Epithelial cell of esophagus (primary cell): ENCODE measurements at regions not wholly inside any gene's neighbourhood (a gene's known extent, or its start where the extent isn't known, plus 50 kb on each side); places are given as distances from the start of the nearest gene placed in this dataset.

Experiments used
- DNase-seq: peaks from one replicate; pipeline ENCODE4 v3.0.0; 2010; ENCODE audit warnings: low read depth
- H3K4me3 ChIP-seq: 2 replicates; pipeline ENCODE4 v1.5.1; 2011; ENCODE audit warnings: mild to moderate bottlenecking, low read length, control low read depth
- TF ChIP-seq, protein P1 (sequence below): IDR thresholded peaks from 2 replicates; pipeline ENCODE4 v1.5.1; 2011; ENCODE audit warnings: low read depth, mild to moderate bottlenecking, low read length, control low read depth, inconsistent platforms; ENCODE audit not compliant: insufficient read depth; ENCODE audit errors: missing control alignments

DNA sequence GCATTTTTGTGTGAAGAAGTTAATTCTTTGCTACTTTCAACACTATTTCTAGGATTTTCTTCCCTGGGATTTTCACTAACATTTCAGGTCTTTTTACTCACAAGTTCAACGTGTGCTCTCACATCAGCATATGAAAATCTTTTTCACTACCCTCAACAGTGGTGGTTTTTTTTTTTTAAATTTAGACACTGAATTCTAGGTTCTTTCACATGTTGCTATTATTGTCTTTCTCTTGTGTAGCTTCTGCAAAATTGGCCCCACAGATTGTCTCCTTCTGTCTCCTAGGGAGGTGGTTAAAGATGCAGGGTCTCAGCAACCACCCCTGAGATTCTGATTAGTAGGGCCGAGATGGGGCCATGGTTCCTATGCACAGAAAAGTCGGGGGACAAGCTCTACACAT is 165.0 kb upstream of the GPR26 start:
- TF ChIP-seq, protein P1, sequence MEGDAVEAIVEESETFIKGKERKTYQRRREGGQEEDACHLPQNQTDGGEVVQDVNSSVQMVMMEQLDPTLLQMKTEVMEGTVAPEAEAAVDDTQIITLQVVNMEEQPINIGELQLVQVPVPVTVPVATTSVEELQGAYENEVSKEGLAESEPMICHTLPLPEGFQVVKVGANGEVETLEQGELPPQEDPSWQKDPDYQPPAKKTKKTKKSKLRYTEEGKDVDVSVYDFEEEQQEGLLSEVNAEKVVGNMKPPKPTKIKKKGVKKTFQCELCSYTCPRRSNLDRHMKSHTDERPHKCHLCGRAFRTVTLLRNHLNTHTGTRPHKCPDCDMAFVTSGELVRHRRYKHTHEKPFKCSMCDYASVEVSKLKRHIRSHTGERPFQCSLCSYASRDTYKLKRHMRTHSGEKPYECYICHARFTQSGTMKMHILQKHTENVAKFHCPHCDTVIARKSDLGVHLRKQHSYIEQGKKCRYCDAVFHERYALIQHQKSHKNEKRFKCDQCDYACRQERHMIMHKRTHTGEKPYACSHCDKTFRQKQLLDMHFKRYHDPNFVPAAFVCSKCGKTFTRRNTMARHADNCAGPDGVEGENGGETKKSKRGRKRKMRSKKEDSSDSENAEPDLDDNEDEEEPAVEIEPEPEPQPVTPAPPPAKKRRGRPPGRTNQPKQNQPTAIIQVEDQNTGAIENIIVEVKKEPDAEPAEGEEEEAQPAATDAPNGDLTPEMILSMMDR = no peak
- no peak overlapping the region for H3K4me3 ChIP-seq
- no peak for DNase-seq

DNA sequence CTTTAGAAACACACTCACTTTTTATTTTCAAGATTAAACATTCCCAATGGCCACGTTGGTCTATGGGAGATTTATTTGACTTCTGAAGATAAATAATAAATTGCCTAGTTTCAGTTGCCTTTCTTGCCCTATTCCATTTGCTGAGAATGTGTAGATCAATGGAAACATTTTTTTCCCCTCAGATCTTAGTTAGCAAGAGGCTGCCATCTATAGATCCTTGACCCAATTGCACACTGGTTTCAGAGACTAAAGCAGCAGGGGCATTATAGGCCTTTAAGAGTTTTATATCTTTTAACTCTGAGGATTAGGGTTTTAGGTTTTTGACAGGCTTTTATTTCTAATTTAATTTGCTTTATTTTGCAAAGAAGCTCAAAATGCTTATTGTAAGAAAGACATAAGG is 163.2 kb upstream of the GPR26 start:
- TF ChIP-seq, protein P1 = no peak
- DNase-seq = no peak
- no peak overlapping the region for H3K4me3 ChIP-seq

DNA sequence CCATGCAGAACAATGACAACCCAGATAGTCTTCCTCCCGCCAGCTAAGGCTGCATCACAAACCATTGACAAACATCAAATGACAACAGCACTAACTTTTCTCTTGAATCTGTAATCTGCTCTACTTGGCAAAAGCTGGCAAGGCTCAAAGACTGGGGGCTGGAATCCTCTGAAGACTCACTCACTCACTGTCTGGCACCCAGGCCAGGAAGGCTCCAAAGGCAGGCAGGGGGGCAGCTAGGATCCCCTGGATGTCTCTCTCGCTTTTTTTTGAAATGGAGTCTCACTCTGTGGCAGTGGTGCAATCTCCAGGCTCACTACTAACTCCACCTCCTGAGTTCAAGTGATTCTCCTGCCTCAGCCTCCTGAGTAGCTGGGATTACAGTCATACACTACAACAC is 159.7 kb upstream of the GPR26 start:
- no peak for DNase-seq

DNA sequence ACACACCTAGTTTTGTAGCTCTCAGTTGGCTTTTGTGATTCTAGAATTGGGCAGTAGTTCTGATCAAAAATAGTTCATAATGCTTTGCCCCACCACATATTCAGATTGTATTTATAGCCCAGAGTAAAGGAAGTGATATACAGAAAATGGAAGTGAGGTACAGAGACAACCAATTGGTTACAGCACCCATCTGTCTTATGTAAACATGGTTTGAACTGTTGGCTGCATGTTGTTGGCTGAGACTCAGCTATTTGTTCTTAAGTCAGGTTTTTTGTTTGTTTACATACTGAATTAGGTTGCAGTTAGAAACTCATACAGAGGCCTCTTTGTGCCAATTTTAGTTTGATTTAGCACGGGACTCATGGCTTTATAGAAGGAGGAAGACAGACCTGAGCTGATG is 158.9 kb upstream of the GPR26 start:
- no peak overlapping the region for H3K4me3 ChIP-seq
- TF ChIP-seq, protein P1 = no peak
- no peak for DNase-seq

More for the DNA sequence above, 159.7 kb upstream of the GPR26 start:
- no peak overlapping the region for H3K4me3 ChIP-seq
- TF ChIP-seq, protein P1 = no peak

DNA sequence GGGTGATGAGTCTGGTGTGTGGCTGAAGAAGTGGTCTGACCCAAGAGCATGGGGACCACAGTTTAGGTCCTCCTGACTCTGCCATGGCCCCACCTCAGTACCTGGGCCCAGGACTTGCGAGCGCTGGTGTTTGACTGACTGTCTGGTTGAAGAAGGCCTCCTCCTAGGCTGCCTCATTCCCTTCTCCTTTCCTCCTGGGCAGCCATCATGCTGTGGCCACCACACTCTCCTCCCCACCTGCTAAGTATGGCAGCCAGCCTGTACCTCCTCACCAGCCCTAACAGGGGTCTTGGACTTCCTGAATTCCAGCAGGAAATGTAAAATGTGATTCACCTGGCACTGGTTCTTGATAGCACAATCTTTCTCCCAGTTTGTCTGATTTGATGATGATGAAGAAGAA is 156.8 kb upstream of the GPR26 start:
- TF ChIP-seq, protein P1 = no peak
- no peak overlapping the region for H3K4me3 ChIP-seq
- no peak for DNase-seq

DNA sequence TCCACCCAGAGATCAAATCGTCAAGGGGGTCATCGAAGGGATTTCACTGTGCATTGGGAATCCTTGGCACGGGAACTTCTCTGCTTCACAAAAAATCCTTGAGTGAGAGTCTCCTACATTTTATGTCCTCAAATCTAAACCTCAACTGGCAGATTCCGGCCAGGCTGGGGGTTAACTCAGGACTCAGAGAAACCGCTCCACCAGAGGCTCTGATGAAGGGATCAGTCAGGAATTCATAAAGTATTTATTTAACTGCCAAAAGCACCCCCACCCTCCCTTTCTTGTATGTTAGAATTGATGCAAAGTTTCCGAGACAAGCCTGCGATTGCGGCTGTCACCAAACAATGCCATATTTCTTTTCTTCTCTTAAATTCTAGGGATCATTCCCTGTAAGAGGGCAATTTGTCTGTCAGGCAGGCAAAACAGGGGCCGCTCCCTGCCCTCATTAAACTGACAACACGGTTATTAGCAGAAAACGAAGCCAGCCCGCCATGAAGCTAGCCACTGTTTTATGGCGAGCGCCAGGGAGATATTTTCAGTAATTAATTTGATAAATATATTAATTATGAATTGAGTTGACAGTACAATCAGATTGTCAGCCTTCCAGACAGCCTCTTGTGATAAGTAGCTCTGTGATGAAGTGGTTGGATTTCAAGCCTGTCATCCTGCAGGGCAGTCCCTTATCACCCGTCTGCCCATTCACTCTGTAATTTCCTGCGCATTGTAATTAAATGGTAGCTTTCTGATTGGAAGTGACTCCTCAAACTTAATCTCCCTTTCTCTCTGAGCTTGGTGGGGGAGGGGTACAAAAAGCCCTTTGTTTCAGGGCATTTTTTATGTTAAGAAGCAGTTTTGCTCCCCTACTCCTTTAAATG is 153.0 kb upstream of the GPR26 start:
- no peak for DNase-seq
- TF ChIP-seq, protein P1 = no peak
- H3K4me3 ChIP-seq = no peak overlapping the region

DNA sequence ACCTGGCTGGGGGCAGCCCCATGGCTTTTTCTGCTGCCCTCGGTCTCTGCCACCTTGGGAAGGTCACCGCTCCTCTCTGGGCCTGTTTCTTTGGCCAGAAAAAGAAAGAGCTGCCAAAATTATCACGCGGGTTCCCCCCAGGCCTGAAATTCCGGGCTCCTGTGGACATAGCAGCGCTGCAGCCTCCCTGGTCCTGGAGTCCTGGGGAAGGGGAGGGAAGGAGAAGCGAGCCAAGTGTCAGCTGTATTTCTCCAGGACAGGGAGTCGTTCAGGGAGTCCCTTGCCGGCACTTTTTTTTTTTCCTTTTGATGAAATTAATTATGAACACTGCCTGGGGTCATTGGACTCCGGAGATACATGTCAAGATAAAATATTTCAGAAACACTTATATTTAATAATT is 152.3 kb upstream of the GPR26 start:
- no peak for DNase-seq
- no peak overlapping the region for H3K4me3 ChIP-seq
- TF ChIP-seq, protein P1 = no peak
